CD1c-positive myeloid dendritic cell (primary cell): ENCODE measurements at regions not wholly inside any gene's neighbourhood (a gene's known extent, or its start where the extent isn't known, plus 50 kb on each side); places are given as distances from the start of the nearest gene placed in this dataset.
A peak's percentile ranks its signal among the peaks of the same experiment; 100 is the strongest.
"Not testable (repeated sequence)": the region's sequence is repeated elsewhere in the genome, so short reads cannot be mapped to it uniquely, and the experiment has no call there.

ENCODE experiments used
- DNase-seq: peaks from one replicate; pipeline ENCODE4 v3.0.0-alpha.2; 2016; ENCODE audit errors: extremely low spot score

GRCh38 chr6:19976411-19977129, 139.4 kb downstream of the ID4 start:
- DNase-seq, result no peak

GRCh38 chr6:19979059-19979458, 141.9 kb downstream of the ID4 start:
- no peak for DNase-seq

- no peak for DNase-seq
These were observed 142.8 kb downstream of the ID4 start for GRCh38 chr6:19979986-19980385.

GRCh38 chr6:19983374-19983773, 146.2 kb downstream of the ID4 start:
- DNase-seq, result no peak

- no peak for DNase-seq
These were observed 149.7 kb downstream of the ID4 start for GRCh38 chr6:19986691-19987438.

- no peak for DNase-seq
These were observed 151.4 kb downstream of the ID4 start for GRCh38 chr6:19988555-19988954.

GRCh38 chr6:19991176-19991575, 154.0 kb downstream of the ID4 start:
- no peak for DNase-seq

- DNase-seq, result no peak
These were observed 157.7 kb downstream of the ID4 start for GRCh38 chr6:19994909-19995308.

GRCh38 chr6:19995575-19996257, 158.5 kb downstream of the ID4 start:
- no peak for DNase-seq

GRCh38 chr6:19997104-19997503, 159.9 kb downstream of the ID4 start:
- no peak for DNase-seq

GRCh38 chr6:19998541-19998940, 161.4 kb downstream of the ID4 start:
- DNase-seq, result no peak

- DNase-seq, result peak; percentile 45
These were observed 162.4 kb downstream of the ID4 start for GRCh38 chr6:19999319-20000191.

GRCh38 chr6:20001286-20001685, 164.1 kb downstream of the ID4 start:
- DNase-seq, result no peak

GRCh38 chr6:20006037-20006436, 168.9 kb downstream of the ID4 start:
- DNase-seq, result no peak

- DNase-seq, result no peak
These were observed 171.0 kb downstream of the ID4 start for GRCh38 chr6:20008131-20008530.

- DNase-seq, result no peak
These were observed 176.1 kb downstream of the ID4 start for GRCh38 chr6:20013066-20013861.

GRCh38 chr6:20014508-20014907, 177.3 kb downstream of the ID4 start:
- DNase-seq, result no peak

- no peak for DNase-seq
These were observed 183.4 kb downstream of the ID4 start for GRCh38 chr6:20020526-20020925.

GRCh38 chr6:20021795-20022194, 184.6 kb downstream of the ID4 start:
- no peak for DNase-seq

GRCh38 chr6:20023549-20024315, 186.6 kb downstream of the ID4 start:
- not testable (repeated sequence) for DNase-seq
